NCI-H1092 treated with DMSO at 0.1 percent for 48 hours (cell line): ENCODE measurements at regions not wholly inside any gene's neighbourhood (a gene's known extent, or its start where the extent isn't known, plus 50 kb on each side); places are given as distances from the start of the nearest gene placed in this dataset.
"Not testable (repeated sequence)": the region's sequence is repeated elsewhere in the genome, so short reads cannot be mapped to it uniquely, and the experiment has no call there.

Experiments used
- DNase-seq: peaks from one replicate; lab custom pipeline; 2025; lab: John Stamatoyannopoulos, UW

DNA sequence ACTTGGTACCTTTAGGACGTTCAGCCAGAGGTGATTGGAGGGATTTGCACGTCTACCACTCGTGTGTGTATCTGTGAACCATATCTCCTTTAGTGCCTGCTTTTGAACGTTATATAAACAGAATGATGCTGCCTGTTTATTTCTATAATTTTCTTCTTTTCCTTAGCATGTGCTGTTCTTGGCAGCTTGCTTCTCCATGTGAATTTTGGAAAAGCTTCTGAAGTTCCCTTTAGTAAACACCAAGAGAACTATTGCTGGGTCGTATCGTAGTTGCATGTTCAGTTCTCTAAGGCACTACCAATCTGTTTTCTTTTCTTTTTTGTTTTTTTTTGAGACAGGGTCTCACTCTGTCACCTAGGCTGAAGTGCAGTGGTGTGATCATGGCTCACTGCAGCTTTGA, 73.8 kb upstream of the FANCC start:
- DNase-seq, result not testable (repeated sequence)

DNA sequence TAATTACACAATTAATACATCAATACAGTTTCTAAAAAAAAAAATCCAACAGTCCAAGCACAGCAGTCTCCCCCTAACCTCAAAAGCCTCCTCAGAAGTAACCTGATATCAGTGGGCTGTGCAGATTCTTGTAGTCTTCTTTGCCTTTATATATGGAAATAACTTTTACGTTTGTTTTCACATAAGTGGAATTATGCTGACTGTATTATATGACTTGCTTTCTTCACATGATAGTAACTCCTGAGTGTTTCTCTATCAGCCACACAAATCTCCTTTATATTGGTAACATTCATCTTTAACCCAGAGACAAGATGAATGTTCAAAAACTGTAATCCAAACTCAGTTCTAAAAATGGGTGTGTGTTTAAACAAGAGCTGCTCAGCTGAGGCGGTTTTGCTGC, 71.9 kb upstream of the FANCC start:
- DNase-seq, result no peak

DNA sequence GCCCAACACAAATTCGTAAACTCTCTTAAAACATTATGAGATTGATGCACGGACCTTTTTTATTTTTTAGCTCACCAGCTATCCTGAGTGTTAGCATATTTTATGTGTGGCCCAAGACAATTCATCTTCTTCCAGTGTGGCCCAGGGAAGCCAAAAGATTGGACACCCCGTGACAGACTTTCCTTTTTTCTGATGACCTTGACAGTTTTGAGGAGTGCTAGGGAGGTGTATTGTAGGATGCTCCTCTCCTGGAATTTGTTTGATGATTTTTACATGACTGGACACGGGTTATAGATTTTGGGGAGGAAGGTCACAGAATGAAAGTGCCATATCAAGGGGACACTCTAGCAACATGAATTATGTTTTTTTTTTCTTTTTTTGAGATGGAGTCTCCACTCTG, 69.3 kb upstream of the FANCC start:
- DNase-seq, result no peak

DNA sequence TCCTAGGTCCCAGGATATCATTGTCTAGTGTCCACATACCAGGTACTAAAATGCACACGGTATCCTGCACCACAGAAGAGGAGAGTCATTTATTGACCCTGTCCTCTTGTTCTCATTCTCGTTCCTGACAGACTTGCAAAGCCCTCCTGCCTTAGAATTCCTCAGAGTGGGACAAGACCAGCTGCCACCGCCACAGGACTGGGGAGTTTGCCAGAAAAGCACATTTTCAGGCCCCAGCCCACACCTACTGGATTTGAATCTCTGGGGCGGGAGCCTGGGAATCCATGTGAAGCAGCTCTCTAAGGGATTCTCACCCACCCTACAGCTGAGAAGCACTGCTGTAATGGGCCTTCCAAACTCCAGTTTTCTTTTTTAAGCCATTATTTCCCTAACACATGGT, 68.0 kb upstream of the FANCC start:
- no peak for DNase-seq

DNA sequence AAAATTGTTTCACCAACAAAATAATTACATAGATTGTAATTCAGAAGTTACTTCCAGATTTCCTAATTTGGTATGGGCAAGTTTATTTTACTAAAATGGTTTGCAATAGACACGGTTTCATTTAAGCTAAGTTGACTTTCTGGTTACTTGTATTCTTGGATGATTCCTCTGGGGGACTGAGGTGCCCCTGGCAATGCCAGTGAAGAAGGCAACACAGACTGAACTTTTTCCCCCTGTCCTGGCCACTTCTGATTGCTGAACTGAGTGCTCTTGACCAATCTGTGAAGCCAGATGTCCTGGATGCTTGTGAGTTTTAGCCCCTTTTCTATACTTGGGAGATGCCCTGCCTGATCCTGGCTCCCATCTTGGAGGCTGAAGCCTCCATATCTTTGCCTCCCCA, 66.3 kb upstream of the FANCC start:
- DNase-seq, result no peak

DNA sequence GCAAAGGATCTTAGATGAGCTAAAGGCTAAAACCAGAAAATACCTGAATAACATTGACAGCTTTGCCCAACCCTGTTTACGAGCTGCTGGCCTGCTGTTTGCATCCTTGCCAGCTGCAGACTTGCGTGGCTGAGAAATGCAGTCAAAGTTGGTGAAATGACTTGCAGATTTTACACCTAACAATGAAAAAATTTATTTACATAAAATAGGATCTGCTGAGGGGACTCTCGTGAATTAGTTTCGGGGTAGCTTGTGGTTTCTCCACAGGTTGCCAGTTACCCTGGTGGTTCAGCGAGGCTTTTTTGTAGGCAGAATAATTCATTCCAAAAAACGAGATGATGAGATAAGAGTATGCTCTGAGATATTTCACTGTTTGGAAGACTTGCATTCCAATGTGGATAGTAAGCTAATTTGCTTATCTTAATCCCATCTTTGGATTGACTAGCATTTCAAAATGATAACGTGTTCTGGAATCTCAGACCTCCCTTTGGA, 65.7 kb upstream of the FANCC start:
- DNase-seq, result no peak

DNA sequence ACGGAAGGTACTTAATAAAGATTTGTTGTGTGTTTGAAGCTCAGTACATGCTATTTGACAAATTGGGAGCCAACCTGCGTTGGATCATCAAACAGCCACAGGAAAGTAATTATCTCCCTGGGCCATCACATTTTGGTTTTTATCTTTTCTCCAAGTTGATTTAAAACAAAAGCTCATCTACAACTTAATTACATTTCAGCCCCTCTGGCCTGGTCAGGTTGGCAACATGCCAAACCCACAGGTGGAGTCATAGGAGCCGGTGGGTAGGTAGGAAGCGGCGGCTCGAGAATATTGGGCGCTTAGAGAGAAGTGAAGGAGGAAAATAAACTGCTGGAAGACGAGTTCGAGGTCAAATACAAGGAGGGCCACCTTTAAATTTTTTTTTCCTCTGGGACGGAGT, 64.9 kb upstream of the FANCC start:
- no peak for DNase-seq

DNA sequence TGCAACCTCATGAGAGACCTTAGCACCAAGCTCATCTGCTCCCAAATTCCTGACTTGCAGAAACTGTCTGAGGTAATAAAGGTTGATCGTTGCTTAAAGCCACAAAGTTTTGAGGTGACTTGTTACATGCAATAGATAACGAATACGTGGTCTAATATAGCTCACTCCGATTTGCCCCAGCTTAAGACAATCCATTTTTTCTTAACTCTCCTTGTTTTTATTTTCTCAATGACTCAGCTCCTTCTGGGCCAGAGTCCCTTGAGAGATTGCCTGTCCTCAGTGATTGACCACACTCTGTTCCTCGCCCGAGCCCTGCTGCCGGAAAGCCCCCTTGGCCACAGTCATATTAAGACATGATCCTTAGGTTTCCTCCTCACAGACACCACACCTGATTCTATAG, 63.7 kb upstream of the FANCC start:
- DNase-seq, result no peak

DNA sequence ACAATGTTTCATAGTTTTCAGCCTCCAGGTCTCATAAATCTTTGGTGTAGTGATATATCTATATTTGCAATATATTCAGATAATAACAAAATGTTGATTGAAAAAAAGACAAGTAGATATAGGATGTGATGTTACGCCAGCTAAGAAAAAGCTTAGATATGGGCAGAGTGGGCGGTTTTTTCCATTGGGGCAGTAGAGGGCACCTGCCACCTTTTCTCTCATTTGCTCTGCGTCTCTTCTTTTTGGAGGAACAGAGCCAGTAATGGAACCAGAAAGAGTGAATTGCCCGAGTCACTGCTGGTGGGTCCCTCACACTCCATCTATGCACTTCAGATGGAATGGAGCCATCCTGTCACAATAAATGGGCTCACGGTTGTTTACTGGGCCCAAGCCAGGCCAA, 62.1 kb upstream of the FANCC start:
- DNase-seq, result peak; percentile 12

DNA sequence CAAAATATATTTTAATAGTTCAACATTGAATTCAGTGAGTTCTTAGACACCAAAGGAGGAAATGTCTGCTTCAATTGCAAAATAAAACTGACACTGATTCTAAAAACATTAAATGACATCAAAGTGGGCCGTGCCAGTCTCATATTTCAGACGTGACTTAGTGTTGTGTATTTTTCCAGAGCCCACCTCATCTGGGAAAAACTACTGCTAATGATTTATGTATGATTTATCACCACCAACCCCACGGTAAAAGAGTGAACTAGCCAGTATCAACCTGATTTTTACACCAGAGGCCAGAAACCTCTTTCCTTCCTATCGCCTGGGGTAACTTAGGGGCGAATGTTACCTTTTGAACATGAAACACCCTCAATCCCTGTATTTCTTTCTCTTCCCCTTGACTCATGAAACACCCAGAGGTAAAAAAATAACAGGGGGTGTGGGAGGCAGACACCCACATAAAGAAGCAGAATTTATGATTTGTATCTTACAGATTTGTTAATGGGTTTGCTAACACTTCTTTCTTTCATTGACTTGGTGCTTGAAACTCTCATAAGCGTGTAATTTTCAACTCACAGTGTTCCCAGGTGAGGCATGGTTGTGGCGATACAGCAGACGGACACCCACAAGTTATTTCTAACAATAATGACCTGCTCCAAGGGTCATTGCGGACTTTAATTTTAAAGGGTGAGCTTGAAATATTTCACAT, 56.4 kb upstream of the FANCC start:
- DNase-seq, result no peak

DNA sequence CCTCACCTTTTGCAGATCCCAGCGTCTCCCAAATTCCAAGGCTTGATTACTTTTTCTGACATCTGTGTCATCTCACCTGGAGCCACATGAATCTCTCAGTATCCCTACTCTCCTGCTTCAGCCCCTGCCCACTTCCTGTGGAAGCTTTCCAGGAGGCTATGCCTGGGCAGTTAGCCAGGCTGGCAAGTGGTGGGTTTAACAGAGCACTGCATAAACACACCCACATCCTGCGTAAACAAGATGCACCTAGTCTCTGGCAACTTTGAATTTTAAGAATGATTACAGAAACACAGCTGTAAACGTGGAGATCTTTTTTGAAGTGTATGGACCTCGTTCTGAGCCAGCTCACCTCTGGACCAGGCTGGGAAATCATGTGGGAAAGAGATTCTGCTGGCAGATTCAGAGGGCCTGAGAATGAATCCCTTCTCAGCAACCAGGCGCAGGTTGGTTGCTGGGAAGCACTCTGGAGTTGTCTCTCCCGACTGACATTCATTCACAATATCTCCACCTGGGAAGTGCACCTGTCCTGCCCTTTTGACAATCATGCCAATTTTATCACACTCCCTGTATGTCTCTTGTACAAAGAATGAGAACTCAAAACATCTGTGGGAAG, 55.7 kb upstream of the FANCC start:
- DNase-seq, result peak; percentile 86

DNA sequence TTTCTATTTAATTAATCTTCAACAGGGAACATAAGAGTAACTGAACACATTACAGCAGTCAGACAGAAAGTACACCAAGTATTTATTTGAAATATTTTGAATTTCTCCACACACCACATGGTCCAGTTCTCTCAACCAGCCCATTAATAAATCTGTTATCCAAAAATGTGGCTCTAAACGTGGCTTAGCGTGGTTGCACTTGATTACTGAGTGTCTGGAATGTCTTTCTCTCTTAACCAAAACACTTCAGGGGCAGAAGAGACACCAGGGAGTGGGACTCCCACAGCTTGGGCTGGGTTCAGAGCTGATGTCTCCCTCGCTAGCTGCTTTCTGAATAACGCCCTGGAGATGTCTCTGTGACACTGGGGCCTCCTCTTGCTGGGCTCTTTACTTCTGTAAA, 52.6 kb upstream of the FANCC start:
- DNase-seq, result no peak

DNA sequence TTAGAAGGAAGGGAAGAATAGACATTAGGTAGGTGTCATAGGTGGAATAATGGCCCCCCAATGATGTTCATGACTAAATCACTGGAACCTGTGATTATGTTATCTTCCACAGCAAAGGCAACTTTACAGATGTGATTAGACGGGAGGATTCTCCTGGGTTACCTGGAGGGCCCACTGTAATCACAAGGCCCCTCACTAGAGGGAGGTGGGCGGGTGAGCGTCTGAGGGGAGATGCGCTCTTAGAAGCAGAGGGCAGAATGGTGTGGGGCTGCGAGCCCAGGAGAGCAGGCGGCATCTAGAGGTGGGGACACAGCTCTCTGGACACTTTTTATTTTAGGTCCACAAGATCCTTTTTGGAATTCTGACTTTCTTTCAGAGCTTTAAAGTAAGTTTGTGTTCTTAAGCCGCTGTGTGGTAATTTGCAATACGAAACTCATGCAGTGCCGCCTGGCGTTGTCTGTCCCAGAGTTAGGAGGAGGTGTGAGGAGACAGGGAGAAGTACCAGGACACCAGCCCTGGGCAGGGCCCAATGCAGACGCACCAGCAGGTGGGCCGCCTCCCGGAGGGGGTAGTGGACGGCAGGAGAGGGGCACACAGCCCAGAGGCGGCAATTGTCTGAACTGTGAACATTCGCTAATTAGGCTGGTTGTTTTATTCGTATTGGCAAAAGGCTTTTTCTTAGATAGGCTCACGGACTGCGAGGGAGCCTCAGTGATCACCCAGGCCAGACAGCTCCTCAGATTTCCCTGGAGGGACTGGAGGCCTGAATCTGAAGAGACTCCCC, 51.1 kb upstream of the FANCC start:
- DNase-seq, result no peak
